HG03460 (cell line): ENCODE measurements at regions not wholly inside any gene's neighbourhood (a gene's known extent, or its start where the extent isn't known, plus 50 kb on each side); places are given as distances from the start of the nearest gene placed in this dataset.
"Not testable (repeated sequence)": the region's sequence is repeated elsewhere in the genome, so short reads cannot be mapped to it uniquely, and the experiment has no call there.

Experiments
- ATAC-seq: cut with Tn5 transposase; IDR thresholded peaks from one replicate; pipeline ENCODE4 v1.9.1; 2021; ENCODE audit not compliant: unreplicated experiment

- ATAC-seq, result no peak
Observed at GRCh38 chr7:20839196-20839735, 52.6 kb upstream of the SP8 start.

DNA sequence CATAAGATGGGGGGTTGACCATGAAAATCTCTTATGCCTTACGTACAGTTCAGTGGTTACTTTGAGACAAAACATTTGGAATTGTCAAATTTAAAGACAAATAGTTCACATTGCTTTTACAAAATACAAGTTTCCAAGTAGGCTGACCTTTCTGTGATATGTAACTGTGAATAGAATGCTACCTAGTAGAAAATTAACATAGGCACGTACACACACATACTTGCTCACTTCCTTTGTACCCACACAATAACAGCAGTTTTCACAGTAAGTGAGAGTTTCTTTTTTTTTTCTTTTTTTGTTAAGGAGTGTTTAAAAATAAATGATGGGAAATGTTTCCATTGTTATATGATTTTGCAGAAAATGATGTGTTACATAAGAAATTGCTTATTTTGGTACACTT, 53.3 kb upstream of the SP8 start:
- ATAC-seq, result peak; percentile 45

- no peak for ATAC-seq
Observed at GRCh38 chr7:20846791-20847190, 60.1 kb upstream of the SP8 start.

GRCh38 chr7:20858951-20859350, 72.3 kb upstream of the SP8 start:
- no peak for ATAC-seq

DNA sequence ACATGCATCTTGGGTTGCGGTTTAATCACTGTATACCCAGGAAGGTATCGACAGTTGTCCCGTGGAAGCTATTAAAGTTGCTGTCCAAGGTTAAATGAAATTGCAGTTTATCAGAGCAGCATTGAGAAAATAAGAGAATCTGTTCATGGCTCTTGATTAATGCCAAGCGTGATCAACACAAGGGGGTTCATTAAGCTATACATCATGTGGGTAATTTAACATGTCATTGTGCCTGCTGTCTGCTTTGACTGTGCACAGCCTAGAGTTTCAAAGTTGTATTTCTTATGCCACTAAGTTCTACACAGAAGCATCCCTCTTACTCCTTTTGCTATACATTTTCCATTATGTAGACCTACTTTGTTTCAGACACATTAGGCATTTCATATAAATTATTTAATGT, 74.8 kb upstream of the SP8 start:
- ATAC-seq, result no peak

DNA sequence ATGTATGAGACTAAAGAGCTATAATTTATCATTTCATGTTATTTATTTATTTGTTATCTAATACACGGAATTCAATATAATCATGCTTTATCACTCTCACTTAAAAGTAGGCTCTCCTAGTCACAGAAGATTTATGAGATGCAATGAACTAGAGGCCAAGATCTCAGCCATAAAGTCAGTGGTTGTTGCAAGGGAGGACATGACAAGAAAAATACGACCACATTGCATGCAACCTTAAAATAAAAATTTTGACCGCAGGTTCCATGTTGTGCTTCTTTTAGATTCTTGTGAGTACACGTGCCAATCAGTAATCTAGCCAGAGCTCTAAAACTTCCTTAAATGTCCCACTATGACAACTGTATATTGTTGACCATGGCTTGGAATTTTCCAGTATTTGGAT, 75.9 kb upstream of the SP8 start:
- no peak for ATAC-seq

DNA sequence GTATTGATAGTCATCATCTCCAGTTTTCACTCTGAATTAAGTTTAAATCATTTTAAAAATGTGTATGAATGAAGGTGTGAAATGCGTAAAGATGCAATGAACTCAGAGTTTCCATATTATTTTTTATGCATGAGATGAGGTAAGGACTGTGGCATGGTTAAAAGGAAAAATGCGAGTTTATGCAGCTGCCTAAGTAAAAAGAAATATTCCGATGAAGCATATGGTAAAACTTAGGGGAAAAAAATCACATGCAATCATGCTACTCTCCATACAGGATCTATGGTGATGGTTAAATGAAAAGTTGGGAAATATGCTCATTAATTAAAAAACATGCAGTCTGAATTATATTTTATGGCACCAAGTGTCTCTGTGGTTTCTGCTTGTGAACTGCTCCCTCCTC, 77.5 kb upstream of the SP8 start:
- no peak for ATAC-seq

DNA sequence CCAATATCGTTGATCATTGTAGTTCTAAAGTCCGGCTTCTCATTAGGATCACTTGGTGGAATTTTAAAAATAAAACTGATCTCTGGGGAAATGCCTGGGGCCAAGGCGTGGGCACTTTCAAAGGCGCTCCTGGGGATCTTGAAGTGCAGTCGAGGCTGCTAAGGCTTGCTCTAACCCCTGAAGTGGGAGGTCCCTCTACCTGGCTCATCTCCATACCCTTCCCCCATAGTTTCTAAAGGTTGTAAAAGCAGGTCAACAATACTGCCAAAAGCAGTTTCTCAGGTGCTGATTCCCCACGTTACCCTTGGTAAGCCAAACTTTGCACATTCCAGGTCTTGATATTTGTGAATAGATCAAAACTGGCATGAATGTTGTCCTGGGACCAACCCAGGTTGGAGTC, 79.0 kb upstream of the SP8 start:
- no peak for ATAC-seq

- no peak for ATAC-seq
Observed at GRCh38 chr7:20870977-20871376, 84.3 kb upstream of the SP8 start.

DNA sequence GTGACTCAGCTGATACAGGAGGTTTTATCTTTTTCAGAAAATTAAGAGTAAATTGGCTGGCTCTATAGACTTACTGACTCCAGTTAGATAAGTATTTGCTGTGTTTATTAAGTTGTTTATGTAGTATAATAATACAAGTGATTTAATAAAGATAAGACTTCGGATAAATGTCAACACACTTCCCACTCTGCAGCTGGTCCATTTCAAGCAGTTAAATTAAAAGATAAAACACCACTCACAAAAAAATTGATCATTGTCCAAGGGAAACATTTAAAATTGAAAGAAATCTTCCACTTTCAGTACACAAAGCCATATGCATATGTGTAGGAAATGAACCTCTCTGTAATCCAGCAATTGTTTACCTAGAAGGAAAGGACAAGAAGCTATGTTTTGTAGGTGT, 106.1 kb upstream of the SP8 start:
- ATAC-seq, result no peak

DNA sequence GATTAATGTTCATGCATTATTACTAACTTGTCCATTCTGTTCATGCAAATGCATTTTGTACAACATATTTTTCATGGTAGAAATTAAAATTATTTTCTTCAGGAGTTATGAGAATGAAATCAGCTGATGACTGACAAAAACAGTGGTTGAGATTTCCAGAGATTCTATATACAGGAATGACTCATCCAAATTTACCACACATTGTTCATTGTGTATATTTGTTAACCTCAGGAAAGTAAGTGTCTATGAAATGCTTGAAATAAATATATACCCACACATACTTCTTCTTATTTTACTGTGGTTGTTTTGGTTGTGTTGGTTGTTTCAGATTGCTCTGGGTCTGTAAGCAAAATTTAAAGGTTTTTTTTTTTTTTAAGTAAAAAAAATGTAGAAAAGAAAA, 108.1 kb upstream of the SP8 start:
- ATAC-seq, result no peak

DNA sequence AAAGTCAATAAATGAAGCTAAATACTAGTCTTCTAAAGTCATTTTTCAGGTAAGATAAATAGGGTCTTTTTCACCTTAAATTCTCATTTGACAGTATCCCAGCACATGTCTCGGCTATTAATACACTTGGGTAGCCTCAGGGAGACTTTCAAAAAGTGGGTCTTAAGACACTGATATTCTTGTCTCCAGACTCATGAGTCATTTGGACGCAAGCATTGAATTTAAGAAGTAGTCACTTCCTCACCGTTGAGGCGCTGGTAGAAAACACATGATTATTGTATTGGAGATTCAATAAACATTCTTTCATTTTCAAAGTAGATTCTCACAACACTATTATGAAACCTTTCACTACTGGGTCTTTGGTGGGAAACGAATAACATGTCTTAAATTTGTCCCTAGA, 108.9 kb upstream of the SP8 start:
- no peak for ATAC-seq

DNA sequence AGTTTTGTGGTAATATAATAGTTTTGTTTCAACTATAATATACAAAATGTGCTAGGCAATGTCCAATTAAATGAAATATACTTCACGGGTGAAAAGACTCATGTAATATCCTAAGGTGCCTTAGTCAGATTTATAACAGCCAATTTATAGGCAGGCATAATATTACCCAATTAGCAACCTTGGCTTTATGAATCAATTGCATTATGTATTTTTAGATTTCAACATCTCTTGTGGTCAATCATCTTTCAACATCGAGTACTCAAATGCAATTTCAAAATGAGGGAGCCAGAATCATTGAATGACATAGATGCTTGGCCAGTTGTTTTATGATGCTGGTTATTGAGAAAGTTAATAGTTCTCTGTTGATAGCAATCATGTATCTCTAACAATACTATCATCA, 110.3 kb upstream of the SP8 start:
- no peak for ATAC-seq

DNA sequence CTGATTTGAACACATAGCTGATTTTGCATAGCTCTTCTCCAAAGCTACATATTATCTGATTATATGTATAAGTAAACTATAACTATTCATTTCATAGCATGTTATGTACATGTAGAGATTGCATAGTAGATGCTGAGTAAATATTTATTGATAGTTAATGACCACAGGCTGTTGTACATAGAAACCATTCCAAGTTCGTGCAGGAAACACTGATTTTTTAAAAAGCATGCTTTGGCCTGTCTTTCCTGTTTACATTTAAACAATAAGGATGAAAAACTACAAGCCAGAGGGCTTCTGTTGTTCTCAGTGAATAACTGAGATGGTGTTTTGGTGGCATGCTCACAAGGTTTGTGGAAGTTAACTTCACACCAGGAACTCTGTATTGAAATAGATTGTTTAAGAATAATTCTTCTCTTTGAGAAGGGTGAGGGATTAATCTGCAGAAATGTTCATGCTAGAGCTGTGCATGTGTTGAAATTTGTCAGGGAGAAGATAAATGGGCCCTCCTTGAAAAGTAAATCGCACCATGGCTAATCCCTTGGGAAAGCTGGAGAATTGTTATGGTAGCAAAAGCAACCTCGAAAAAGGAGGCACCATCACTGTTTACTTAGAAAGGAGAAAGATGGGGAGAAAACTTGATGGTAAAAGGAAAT, 120.2 kb upstream of the SP8 start:
- ATAC-seq, result no peak

- ATAC-seq, result no peak
Observed at GRCh38 chr7:20911081-20911480, 124.4 kb upstream of the SP8 start.

- no peak for ATAC-seq
Observed at GRCh38 chr7:20913853-20914252, 127.2 kb upstream of the SP8 start.

GRCh38 chr7:20916311-20916710, 129.6 kb upstream of the SP8 start:
- no peak for ATAC-seq

GRCh38 chr7:20917603-20918002, 130.9 kb upstream of the SP8 start:
- no peak for ATAC-seq

DNA sequence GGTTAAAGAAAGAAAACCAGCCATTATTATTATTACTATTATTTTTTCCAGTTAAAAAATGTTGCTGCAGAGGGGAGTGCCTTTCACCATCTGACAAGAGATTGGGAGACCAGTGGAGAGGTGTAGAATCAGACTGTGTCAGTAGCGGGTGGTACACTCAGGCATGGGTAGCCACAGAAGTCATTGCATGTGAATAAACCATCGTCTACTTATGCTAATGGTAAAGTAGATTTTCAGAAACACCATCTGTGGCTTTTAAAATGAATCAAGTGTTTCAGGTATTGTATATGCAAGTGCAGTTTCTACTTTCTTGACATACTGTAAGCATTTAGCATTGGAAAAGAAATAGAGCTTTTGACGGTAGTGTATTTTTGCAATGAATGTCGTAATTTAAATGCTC, 131.5 kb upstream of the SP8 start:
- ATAC-seq, result no peak

DNA sequence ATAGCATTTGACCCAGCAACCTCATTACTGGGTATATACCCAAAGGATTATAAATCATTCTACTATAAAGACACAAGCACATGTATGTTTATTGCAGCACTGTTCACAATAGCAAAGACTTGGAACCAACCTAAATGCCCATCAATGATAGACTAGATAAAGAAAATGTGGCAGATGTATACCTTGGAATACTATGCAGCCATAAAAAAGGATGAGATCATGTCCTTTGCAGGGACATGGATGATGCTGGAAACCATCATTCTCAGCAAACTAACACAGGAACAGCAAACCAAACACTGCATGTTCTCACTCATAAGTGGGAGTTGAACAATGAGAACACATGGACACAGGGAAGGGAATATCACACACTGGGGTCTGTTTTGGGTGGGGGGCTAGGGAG, 140.5 kb upstream of the SP8 start:
- ATAC-seq, result not testable (repeated sequence)

DNA sequence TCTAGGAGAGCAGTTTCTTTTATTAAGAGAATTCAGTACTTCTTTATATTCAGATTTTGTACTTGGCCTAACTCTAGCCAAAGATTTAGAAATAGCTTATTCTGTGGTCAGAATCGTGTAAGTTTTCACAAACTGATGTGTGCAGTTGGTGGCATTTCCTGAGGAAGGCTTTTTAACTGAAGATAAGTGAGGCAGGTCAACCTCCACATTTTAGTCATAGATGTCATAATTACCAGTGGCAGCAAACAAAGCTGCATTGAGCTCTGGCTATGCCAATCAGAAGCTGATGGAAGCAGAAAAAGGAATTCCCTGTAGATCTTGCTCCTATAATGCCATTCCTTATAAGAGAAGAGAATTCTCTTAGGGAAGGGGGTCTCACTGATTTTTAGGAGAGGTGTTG, 141.3 kb upstream of the SP8 start:
- no peak for ATAC-seq

DNA sequence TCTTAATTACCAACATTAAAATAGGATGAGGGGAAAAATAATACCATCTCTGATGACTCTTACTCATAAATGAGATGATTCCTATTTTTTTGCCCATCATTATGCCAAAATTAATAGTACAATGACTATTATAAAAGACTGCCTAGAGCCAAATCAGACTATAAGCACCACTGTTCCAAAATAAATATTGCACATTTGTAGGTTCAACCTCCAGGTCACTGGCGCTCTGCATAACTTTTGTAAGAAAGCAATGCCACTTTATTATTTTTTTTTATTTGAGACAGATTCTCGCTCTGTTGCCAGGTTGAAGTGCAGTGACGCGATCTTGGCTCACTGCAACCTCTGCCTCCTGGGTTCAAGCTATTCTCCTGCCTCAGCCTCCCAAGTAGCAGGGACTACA, 142.5 kb upstream of the SP8 start:
- no peak for ATAC-seq

DNA sequence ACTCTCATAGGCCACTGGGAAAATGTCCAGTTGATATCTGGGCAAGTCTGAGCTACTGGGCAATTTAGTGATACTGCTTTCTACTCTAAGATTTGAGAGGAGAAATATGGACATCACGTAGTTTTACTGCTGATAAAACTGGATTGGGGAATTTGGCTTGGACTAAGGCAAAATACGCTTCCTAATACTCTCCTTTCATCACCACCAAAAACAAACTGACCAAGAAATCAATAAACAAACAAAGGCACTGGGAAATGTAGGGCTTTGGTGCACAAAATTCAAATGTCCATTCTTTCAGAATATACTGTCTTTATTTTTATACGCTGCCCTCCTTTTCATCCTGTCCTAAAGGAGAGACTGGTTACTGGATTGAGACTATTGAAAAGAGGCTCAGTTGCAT, 145.1 kb upstream of the SP8 start:
- no peak for ATAC-seq
